HG03439 (cell line): ENCODE measurements at regions not wholly inside any gene's neighbourhood (a gene's known extent, or its start where the extent isn't known, plus 50 kb on each side); places are given as distances from the start of the nearest gene placed in this dataset.
A peak's percentile ranks its signal among the peaks of the same experiment; 100 is the strongest.
"Not testable (repeated sequence)": the region's sequence is repeated elsewhere in the genome, so short reads cannot be mapped to it uniquely, and the experiment has no call there.

Experiments used
- ATAC-seq: cut with Tn5 transposase; IDR thresholded peaks from one replicate; pipeline ENCODE4 v1.9.1; 2021; ENCODE audit warnings: mild to moderate bottlenecking, moderate library complexity; ENCODE audit not compliant: unreplicated experiment

DNA sequence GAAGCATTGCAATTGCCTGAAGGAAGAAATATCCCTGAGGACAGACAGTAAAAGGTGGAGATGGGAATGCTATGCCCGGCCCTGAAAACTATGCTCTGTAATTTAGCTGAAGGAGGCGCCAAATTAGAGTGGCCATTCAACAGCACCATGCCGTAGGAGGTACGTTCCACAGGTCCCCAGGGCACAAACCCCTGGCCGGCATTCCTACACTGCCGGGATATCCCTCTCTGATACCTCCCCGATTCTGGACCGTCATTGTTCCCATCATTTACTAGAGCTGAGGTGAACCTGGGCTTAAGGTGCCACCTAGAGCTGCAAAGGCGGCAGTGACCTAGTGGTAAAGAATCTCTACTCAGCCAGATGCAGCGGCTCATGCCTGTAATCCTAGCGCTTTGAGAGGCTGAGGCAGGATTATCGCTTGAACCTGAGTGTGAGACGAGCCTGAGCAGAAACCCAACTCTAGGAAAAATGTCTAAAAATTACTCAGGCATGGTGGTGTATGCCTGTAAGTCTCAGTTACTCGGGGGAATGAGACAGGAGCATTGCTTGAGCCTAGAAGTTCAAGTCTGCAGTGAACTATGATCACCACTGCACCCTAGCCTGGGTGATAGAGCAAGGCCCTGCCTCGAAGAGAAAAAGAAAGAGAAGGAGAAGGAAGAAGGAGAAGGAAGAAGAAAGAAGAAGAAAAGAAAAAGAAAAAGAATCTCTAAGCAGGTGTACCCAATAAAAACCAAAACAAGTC lies 53.0 kb upstream of the TNKS2 start:
- ATAC-seq = no peak

DNA sequence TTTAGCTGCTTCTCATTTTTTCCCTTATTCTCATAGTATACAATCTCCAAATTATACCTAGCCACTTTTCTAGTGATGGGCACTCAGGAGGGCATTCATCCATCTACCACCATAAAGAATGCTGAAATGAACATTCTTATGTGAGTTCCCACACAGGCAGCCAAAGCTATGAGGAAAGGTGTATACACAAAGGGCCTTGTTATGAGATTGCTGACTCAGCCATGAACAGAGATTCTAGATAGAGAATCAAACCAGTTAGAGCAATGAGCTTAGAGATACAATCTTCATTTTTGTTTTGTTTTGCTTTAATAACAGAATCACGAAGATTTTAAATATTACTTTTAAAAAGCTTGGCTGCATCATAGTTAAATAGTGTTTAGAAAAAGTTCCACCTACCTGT lies 54.8 kb upstream of the TNKS2 start:
- ATAC-seq = no peak

DNA sequence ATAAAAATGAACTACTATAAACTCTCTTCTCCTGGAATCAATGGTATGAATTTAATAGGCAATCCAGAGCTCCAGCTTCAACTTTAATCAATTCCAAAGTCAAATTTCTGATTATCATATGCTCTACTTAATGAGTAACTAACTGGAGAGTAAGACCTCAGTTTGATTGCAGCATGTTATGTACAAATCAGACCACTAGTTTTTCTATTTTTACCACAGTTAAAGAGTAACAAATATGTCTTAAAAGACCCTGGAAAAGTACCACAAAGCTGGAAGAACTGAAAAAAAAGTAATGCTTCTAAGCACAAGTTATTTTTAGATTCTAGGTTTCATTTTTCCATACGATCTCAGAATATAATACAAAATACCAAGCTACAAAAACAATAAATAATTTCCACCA lies 56.0 kb upstream of the TNKS2 start:
- ATAC-seq = no peak

DNA sequence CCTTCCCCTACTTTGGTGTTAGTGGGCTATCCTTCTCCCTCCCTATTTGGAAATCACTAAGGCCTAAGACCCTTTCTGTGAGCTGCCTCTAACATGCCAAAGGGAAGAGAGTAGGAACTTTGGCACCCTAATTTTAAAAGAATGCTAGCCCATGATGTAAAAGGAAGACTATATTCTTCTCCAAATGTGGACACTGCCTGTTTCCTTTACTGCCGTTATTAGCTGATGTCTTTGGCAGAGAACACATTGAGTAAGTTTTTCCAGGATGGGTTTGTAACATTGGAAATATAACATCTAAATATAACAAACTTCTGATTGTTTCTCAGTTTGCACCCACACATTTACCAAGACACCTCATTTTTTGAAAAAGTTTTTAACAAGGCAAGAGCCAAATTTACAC lies 56.9 kb upstream of the TNKS2 start:
- no peak for ATAC-seq

DNA sequence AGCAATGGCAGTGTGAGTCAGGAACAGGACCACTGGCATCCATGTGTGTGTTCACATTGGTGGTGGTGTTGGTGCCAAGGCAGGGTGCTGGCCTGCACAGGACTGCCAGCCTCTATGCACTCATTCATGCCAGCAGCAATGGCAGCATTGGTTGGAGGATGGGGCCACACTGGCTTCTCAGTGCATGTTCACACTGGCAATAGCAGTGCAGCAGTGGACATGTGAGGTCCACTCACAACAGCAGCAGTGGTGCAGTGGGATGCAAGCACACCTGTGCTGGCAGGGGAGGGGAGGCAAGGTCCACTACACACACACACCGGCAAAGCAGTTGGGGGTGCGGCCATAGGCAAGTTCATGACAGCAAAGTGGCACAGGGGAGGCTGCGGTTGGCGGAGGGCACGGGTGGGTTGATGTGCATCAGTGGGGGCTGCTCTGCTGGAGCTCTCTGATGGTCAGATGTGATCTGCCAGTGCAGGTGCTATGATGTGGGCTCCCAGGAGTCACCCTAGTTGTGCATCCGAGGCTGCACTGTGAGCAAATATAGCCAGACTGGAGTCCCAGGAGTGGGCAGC lies 57.8 kb upstream of the TNKS2 start:
- ATAC-seq = no peak

DNA sequence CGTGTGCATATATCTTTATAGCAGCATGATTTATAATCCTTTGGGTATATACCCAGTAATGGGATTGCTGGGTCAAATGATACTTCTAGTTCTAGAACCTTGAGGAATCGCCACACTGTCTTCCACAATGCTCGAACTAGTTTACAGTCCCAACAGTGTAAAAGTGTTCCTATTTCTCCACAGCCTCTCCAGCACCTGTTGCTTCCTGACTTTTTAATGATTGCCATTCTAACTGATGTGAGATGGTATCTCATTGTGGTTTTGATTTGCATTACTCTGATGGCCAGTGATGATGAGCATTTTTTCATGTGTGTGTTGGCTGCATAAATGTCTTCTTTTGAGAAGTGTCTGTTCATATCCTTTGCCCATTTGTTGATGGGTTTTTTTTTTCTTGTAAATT lies 66.0 kb upstream of the TNKS2 start:
- ATAC-seq = not testable (repeated sequence)

DNA sequence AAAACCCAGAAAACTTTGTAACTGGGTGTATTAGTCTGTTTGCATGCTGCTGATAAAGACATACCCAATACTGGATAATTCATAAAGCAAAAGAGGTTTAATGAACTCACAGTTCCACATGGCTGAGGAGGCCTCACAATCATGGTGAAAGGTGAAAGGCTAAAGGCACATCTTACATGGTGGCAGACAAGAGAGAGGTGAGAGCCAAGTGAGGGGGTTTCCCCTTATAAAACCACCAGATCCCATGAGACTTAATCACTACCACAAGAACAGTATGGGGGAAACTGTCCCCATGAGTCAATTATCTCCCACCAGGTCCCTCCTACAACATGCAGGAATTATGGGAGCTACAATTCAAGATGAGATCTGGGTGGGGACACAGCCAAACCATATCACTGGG lies 68.9 kb upstream of the TNKS2 start:
- not testable (repeated sequence) for ATAC-seq

DNA sequence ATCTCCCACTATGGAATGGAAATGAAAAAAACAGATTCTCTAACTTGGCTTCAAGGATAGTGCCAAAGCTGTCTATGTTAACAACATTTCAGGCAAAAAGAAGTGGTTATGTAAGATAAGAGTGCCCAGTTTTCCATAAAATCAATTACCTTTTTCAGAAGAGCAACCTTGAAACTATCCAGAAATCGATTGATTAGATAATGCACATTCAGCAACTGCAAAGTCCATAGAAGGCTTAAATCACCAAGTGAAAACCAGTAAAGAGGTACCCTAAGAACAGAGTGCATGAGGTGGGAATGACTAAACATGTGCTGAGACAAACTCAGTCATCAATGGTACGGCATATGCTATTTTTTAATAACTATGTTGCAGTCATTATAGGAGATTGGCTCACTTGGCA lies 71.9 kb upstream of the TNKS2 start:
- ATAC-seq = no peak

DNA sequence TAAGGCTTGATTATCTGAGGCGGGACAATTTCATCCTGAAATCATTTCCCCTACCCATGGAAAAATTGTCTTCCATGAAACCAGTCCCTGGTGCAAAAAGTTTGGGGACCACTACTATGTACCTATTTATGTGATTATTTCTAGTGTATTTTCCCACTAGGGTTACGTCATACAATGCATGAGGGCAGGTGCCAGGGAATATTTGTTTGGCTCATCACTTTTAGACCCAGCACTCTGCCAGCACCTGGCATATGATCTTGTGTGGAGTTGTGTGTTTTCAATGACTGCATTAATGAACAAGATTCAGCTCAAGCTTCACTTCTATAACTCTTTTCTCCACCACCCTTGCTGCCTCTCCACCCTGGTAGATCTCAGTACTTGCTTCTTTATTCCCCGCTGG lies 73.3 kb upstream of the TNKS2 start:
- ATAC-seq = no peak

DNA sequence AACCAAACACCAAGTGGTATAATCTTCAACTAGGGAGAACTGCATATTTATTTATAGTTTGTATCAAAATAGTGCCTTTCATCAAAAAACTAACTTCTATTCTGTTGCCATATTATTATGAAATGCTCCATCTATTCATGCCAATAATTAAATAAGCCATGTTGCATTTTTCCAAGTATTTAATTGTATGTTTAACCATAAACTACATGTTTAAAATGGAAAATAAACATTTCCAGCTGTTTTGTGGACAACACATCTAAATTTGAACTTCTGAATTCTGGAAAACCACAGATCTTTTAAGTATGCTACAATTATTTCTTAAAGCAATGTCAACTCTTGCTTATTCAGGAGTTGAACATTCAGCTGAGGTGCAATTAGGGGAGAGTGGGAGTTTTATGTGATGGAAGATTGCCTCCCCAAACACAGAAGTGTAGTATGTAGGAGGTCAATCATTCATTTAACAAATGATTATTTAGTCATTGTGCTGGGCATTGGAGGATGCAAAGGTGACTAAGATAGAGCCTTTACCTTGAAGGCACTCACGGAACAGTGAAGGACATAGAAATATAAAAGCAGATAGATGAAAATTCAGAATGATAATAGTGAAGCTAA lies 80.7 kb upstream of the PPP1R3C start:
- ATAC-seq = no peak

DNA sequence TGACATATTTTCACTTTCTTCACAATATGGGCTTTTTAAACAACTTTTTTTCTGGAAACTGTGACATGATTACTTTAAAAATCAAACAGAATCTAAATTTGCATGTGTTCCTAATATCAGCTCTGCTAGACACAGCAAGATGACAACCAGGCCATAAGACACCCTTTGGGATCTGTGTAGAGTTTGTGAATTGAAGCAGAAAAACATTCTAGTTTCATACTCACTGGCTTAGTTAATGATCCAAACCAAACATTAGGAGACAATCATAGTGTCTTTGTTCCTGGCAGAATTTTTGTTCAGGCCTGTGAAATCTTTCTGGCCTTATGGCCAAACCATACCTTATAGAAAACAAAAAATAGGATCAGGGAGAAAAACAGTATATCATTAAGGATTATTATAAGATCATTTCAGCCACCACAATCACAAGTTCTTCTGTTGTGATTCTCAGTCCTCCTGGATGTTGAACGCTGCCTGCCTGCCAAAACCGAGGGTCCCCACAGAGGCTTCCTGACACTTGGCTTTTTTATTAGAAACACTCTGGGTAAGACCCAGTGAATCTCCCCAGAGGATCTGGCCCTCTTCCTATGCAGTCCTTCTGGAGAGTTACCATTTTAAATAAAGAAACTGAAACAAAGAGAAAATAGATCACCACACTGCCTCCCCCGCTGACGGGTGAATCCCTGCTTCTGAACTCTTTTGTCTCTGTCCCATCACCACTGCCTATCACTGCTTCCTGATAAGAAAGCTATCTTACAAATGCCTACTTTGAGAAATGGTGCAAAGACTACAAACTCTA lies 79.2 kb upstream of the PPP1R3C start:
- ATAC-seq = peak; percentile 46

DNA sequence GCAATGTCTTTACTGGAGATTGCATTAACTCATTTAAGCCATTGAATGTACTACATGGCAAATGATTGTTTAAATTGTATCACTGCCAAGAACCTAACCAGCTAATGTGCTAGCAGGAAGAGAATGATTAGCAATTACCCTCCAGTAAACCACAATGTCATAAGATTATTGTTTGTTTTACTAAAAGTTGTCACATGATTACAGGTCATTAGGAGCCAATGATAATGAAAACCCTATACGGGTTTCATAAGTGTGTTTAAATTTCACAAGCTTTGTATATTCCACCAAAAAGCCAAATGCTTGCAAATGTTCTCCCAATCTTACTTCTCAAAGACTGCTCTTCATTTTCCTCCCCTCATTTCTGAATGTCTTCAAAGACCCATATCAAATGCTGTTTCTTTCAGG lies 76.5 kb upstream of the PPP1R3C start:
- ATAC-seq = no peak

DNA sequence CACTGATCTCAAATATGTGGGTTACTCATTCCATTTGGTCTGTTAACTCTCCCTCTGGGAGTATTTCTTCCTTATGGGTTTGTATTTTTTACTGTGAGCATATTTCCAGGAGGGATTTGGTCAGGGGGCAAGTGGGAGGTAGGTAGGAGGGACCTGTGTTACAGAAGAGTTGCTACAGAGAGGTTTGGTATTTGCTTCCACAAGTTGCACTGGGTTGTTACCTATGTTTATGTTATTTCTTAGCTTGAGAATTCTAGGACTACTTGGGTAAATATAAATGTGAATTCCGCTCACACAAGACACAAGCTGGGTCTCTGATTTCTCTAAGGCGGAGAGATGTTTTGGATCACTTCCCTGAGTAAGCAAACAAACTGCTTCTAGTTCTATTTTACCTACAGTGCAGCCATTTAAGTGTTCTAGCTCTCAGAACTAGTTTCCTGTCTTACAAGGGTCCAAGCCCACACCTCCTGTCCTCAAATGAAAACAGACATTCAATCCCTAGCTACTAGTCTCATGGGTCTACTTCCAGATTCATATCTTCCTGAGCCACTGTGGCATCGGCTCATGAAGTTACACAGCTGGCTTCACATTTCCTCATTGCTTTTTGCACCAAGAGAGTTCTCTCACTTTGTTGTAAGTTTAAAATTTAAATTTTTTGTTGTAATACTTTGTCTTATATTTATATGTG lies 75.4 kb upstream of the PPP1R3C start:
- no peak for ATAC-seq

DNA sequence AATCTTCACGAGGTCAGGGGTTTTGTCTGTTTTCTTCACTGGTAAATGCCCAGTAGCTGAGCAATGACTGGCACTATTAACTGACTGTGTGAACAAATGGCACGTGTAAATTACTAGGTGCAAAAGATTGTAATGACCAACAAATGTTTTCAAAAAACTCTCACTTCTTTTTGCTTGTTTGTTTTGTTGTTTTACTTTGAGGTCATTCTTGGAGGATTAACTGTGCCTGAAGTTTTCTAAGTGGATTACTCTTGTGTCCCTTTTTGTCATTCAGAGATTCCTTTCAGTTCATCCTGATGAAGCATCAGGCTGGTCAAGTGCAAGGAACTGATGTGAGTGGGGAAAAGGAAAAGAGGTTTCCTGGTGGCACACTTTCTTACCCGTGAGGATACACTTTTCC lies 74.4 kb upstream of the PPP1R3C start:
- no peak for ATAC-seq

DNA sequence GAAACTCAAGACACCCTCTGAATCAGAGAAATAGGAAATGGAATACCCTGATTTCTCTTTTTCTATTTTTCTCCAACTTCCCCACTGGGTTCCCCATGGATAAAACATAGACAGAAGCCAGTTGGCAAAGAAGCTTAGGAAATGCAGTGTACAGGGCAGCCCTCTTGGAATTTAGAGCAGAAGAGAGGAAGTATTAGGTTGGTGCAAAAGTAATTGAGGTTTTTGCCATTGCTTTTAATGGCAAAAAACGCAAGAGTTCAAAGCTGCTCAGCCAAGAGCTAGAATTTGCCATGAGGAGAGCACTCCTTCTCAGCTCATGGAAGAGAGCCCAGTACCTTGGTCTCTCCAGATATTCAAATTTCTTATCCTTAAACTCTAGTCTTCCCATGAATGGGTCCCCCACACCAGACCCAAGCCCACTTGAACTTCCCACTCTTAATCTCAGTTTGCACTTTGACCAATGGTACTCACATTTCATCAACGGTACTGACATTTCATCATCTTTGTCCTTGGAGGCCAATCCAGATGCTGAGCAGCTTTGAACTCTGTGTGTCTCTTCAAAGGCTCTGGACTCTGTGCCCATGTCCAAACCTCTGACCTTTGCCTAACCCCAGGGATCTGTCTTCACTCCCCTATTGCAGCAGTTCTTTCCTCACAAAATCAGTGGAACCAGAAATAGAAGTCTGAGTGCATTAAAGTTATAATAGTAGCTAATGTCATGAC lies 73.2 kb upstream of the PPP1R3C start:
- ATAC-seq = no peak

DNA sequence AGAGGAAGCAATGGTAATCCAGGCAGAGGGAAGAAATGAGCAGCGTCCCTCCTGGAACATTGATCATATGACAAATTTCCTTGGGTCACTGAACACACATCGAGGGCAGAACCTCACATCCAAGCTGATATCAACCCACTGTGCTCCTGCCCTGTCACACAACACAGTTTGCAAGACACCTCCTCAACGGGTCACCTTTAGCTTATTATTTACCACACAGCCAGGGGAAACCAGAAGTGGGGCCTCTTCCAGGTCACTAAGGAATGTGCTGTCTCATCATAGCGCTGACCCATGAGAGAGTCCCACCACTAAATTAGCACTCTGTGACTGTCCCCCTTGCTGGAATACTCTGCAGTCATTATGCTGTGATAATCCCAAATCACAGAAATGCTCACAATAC lies 69.7 kb upstream of the PPP1R3C start:
- ATAC-seq = no peak

DNA sequence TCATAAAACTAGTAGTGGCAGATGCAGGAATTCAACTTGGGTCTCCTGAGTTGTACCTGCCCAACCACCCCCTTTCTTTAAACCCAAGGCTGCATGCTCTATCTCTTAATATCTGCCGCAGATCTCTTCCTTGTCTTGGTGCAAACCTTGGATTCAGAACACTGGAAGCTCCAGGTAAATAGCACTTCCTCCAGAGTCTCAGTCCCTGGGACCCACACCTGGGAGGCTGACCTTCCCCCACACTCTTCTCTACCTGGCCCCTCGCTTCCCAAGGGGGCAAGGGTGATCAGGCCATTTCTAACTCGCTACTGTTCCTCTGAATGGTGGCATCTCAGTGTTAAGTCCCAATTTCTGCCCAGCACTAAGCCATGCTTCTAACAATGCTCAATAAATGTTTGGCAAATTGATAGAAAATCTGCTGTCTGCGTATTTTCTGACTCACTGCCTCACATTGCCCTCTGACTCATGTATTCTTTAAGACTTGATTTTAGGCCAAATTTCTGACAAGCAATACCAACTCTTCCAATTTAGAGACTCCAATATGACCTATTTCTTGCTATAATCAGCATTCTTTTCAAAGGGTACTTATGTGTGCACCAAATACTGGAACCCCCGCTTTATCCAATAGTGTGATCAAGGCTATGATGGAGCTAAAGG lies 68.0 kb upstream of the PPP1R3C start:
- no peak for ATAC-seq

DNA sequence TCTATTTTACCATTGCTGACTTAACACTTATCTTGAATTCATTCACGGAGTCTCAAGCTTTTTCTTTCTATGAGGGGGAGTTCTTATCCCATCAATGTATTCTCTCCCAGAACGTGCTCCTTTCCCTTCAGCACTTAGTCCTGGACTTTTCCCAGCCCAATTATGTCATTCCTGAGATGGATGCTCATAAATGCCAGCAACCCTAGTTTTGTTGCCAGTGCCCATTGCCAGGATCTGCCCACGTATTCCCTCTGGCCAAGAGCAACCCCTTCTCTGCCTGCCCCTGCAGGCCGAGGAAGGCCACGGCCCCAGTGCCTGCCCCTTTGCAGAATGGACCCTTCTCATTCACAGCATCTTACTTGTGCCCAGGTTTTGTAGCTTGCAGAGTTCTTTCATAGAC lies 67.4 kb upstream of the PPP1R3C start:
- ATAC-seq = no peak

DNA sequence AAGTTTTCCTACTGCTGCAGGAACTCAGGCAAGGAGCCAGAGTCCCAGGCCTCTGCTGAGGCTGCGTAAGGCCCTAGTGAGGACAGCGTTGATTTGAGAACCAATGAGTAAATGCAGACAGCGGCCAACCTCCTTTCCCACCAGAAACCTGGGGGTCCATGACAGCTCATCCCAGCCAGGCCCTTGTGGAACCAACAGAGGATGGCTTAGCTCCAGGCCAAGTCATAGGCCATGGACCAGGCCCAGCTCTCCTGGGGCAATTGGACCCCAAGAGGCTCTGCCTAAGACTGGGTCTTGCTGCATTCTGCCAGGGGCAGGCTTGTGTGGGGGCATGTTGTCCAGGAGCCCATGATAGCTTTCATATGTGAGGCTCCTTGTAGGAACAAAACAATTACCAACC lies 65.4 kb upstream of the PPP1R3C start:
- ATAC-seq = no peak

DNA sequence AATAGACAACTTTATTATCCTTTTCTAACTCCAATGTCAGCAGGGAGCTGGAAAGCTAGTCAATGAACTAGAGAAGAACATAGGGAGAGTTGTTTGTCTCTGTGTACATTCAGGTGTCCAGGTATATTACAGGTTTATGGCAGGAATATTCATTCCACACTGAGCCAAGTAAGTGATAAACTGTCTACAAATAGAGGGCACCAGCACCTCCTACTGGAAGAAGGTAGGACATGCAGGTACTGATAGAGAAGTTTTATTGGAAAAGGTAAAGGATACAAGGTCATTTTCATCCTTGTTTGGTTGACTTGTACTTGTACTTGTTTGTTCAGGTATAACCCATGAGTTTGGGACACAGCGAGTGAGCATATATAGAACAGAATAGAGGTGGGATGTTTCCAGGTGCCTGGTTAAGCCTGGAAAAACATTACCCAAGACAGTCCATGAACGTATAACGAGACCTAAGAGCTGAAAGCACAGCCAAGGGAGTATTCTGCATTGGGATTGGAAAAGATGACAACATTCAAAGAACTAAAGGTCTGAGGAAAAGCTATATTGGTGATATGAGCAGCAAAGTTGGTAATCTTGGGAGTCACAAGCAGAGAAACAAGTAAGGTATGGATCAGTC lies 61.4 kb upstream of the PPP1R3C start:
- no peak for ATAC-seq
